GM10248 (cell line): ENCODE measurements at regions not wholly inside any gene's neighbourhood (a gene's known extent, or its start where the extent isn't known, plus 50 kb on each side); places are given as distances from the start of the nearest gene placed in this dataset.
"Not testable (repeated sequence)": the region's sequence is repeated elsewhere in the genome, so short reads cannot be mapped to it uniquely, and the experiment has no call there.

Source experiments
- CTCF ChIA-PET: fragments of 300-600 bp; sonication (Branson Sonifier 250); formaldehyde crosslinking; extraction: SDS; loops from one replicate; lab custom pipeline; 2021; ENCODE audit warnings: antibody characterized with exemption; lab: Yijun Ruan, JAX
- POLR2A ChIA-PET: fragments of 350-650 bp; sonication (Branson Sonifier 250); formaldehyde crosslinking; extraction: SDS; loops from one replicate; lab custom pipeline; 2020; ENCODE audit warnings: antibody characterized with exemption; lab: Yijun Ruan, JAX
- DNase-seq: peaks from one replicate; pipeline ENCODE4 v3.0.0; 2012; ENCODE audit errors: extremely low spot score
- TF ChIP-seq, protein P1 (sequence below): IDR thresholded peaks from 2 replicates; pipeline ENCODE4 v1.5.1; 2012; ENCODE audit warnings: mild to moderate bottlenecking, low read depth; ENCODE audit errors: extremely low read depth, missing control alignments, control extremely low read depth

GRCh38 chr12:78359520-78359919, 505.1 kb upstream of the SYT1 start:
- ChIA-PET POLR2A (no interaction called here), CTCF (interaction anchor here (1.3 kb wide), 1 partner anchor 17 kb away, joined by 3 read pairs; no protein-coding TSS in a partner anchor)
- TF ChIP-seq, protein P1, sequence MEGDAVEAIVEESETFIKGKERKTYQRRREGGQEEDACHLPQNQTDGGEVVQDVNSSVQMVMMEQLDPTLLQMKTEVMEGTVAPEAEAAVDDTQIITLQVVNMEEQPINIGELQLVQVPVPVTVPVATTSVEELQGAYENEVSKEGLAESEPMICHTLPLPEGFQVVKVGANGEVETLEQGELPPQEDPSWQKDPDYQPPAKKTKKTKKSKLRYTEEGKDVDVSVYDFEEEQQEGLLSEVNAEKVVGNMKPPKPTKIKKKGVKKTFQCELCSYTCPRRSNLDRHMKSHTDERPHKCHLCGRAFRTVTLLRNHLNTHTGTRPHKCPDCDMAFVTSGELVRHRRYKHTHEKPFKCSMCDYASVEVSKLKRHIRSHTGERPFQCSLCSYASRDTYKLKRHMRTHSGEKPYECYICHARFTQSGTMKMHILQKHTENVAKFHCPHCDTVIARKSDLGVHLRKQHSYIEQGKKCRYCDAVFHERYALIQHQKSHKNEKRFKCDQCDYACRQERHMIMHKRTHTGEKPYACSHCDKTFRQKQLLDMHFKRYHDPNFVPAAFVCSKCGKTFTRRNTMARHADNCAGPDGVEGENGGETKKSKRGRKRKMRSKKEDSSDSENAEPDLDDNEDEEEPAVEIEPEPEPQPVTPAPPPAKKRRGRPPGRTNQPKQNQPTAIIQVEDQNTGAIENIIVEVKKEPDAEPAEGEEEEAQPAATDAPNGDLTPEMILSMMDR, result no peak
- DNase-seq, result no peak

DNA sequence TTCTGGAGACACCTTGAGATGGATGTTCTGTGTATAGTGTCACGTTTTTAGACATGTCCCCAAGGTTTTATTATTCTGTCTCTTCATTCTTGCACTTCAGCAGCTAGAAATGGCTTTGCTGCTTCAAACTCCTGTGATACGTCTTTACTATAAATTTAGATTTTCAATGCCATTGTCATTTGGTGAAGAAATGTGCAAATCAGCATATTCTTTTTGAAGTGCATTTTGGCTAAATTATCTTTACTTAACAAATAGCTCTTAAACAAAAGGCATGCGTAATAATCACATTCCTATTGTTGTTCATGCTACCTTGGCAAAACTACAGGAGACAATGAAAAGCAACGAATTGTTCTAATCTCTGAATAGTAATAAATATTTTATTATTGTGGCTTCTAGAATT, 502.9 kb upstream of the SYT1 start:
- TF ChIP-seq, protein P1, result no peak
- ChIA-PET CTCF (no interaction called here), POLR2A (no interaction called here)
- no peak for DNase-seq

GRCh38 chr12:78371284-78371683, 493.3 kb upstream of the SYT1 start:
- ChIA-PET CTCF (no interaction called here), POLR2A (no interaction called here)
- TF ChIP-seq, protein P1, result no peak
- no peak for DNase-seq

DNA sequence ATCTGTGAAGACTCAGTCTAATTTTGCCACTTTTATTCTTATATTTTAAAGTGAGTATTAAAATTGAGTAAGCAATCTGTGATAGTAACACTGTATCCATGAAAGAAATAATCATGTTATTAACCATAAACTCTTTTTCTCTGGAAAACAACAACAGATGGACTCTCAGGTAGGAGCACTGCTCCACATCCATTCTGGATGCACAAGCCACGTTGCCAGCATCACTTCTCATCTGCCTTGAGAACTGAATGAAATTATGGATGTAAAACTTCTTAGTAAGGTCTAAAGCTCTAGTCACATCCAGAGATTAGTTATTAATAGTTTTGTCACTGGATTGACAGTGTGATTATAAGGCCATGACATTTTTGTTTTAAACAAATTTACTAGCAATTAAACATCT, 489.1 kb upstream of the SYT1 start:
- TF ChIP-seq, protein P1, result no peak
- ChIA-PET CTCF (no interaction called here), POLR2A (no interaction called here)
- DNase-seq, result no peak

DNA sequence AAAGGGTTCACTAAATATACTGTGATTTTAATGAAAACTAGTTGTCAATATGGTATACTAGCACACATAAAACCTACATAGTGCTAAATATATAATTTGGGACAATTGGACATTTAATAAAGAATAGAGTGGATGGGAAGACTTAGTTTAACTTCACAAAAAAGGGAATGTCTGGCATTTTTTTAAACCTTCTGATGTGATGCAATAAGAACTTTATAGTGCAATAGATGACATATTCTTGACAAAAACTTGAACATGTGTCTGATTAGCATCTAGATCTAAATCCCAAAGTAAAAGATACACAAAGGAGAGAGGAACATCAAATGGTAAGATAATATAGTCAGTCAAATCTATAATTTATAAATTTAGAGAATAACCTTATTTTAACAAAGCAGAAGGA, 488.3 kb upstream of the SYT1 start:
- TF ChIP-seq, protein P1, result no peak
- CTCF ChIA-PET, result interaction anchor here (1.0 kb wide), 1 partner anchor 17 kb away, joined by 3 read pairs; no protein-coding TSS in a partner anchor
- POLR2A ChIA-PET, result no interaction called here
- no peak for DNase-seq

DNA sequence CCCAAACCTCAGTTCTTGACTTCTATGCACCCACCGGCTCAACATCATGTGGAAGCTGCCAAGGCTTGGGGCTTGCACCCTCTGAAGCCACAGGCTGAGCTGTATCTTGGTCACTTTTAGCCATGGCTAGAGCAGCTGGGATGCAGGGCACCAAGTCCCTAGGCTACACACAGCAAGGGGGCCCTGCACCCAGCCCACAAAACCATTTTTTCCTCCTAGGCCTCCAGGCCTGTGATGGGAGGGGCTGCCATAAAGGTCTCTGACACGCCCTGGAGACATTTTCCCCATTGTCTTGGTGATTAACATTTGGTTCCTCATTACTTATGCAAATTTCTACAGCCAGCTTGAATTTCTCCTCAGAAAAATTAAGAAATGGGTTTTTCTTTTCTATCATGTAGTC, 485.5 kb upstream of the SYT1 start:
- CTCF ChIA-PET, result interaction anchor here (1.6 kb wide), 1 partner anchor 14 kb away, joined by 4 read pairs; no protein-coding TSS in a partner anchor
- DNase-seq, POLR2A ChIA-PET: not testable (repeated sequence)

DNA sequence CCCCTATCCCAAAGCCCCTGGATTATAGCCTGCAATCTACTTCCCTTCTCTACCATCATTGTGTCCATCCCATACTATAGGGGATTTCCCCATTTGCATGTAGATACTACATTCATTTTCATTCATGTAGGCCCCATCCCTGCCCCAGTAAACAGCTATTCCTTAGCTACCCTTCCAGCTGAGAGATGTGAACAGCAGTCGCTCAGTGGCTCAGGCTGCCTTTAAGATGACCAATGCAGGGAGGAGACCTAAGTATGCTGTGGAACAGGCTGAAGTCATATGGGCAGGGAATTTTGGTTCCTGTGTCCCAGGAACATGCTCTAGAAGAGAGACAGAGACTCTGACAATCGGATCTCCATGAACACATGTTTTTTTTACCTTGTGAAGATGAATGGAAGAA, 481.2 kb upstream of the SYT1 start:
- TF ChIP-seq, protein P1, result no peak
- DNase-seq, result no peak
- ChIA-PET CTCF (interaction anchor here (0.8 to 1.0 kb wide), 2 partner anchors 10 to 26 kb away, joined by 3 read pairs; no protein-coding TSS in a partner anchor), POLR2A (no interaction called here)
